Lung (tissue), 11 donors: ENCODE measurements at regions not wholly inside any gene's neighbourhood (a gene's known extent, or its start where the extent isn't known, plus 50 kb on each side); places are given as distances from the start of the nearest gene placed in this dataset.

ENCODE experiments used
- ATAC-seq: fragments of 200-7000 bp; cut with Tn5 transposase; one replicate; pipeline ENCODE4 v1.9.1; 2020; ENCODE audit warnings: moderate number of reproducible peaks; ENCODE audit not compliant: insufficient read depth, low FRiP score
- DNase-seq, 3 donors: peaks; one replicate each; pipeline ENCODE4 v3.0.0-alpha.2; 2013 to 2017
- H3K27ac ChIP-seq, 2 donors: one replicate each; pipeline ENCODE4 v1.5.1; 2013; ENCODE audit warnings: mild to moderate bottlenecking in 2 of 2, moderate library complexity in 2 of 2, control low read depth in 1 of 2, inconsistent platforms in 1 of 2, low read depth in 1 of 2, low read length in 1 of 2
- H3K27me3 ChIP-seq, 3 donors: one replicate each; pipeline ENCODE4 v1.5.1; 2013; ENCODE audit warnings: low read length in 2 of 3; ENCODE audit not compliant: control insufficient read depth in 3 of 3, insufficient read depth in 3 of 3
- H3K36me3 ChIP-seq, 4 donors: one replicate each; pipeline ENCODE4 v1.5.1; 2013; ENCODE audit warnings: low read length in 4 of 4, mild to moderate bottlenecking in 1 of 4, moderate library complexity in 1 of 4; ENCODE audit not compliant: control insufficient read depth in 4 of 4, insufficient read depth in 4 of 4
- H3K4me1 ChIP-seq, 5 donors: one replicate each; pipeline ENCODE4 v1.5.1; 2013; ENCODE audit warnings: low read length in 5 of 5, mild to moderate bottlenecking in 2 of 5, moderate library complexity in 1 of 5; ENCODE audit not compliant: control insufficient read depth in 5 of 5, insufficient read depth in 5 of 5
- H3K4me3 ChIP-seq: one replicate; pipeline ENCODE4 v1.5.1; 2013; ENCODE audit warnings: mild to moderate bottlenecking, control low read depth, moderate library complexity
- H3K9ac ChIP-seq, 2 donors: one replicate each; pipeline ENCODE4 v1.5.1; 2013; ENCODE audit warnings: low read length in 2 of 2, control low read depth in 1 of 2; ENCODE audit not compliant: insufficient read depth in 1 of 2
- H3K9me3 ChIP-seq, 4 donors: one replicate each; pipeline ENCODE4 v1.5.1; 2013; ENCODE audit warnings: low read length in 3 of 4, mild to moderate bottlenecking in 1 of 4, moderate library complexity in 1 of 4; ENCODE audit not compliant: control insufficient read depth in 4 of 4, insufficient read depth in 3 of 4
- CTCF ChIP-seq: IDR thresholded peaks from 2 replicates; pipeline ENCODE4 v1.5.1; 2012; ENCODE audit warnings: mild to moderate bottlenecking; ENCODE audit errors: control extremely low read depth, extremely low read depth
- WGBS, 2 donors: extraction: QIAGEN DNeasy Blood & Tissue Kit; methylation state at CpG; one replicate each; pipeline ENCODE4 v1.1.7; 2013; 5-methylcytosine and 5-hydroxymethylcytosine counted together
- donor health status: control.
- donor health status: control.
- donor health status: Bipolar disorder and iron deficiency.
- donor health status: healthy.
- donor health status: DM: yes; HTN: yes; CAD: no.

- Histone ChIP-seq H3K27me3 (no peaks in the 10 kb centered on the region), H3K27ac (no peak overlapping the region), H3K4me3 (no peak overlapping the region), H3K9ac (no peak overlapping the region), H3K9me3 (peaks cover 0 to 5% (median 0%) of the 10 kb centered on the region in 4 donors), H3K36me3 (no peaks in the 10 kb centered on the region), H3K4me1 (no peaks in the 10 kb centered on the region)
- WGBS, 2 donors, result 81 to 83% methylated on average over 11 of the region's 11 CpGs
- ATAC-seq, result no peak
- no peak for DNase-seq
- no peak for TF ChIP-seq CTCF
Observed at GRCh38 chr18:78587096-78587495, 392.5 kb upstream of the SALL3 start.

GRCh38 chr18:78587626-78588600 is 391.7 kb upstream of the SALL3 start:
- ATAC-seq, result no peak

GRCh38 chr18:78589916-78590437 is 389.6 kb upstream of the SALL3 start:
- ATAC-seq (no peak), DNase-seq (no peak)
- H3K4me1 ChIP-seq, result no peaks in the 10 kb centered on the region
- H3K9me3 ChIP-seq, result peaks cover 0 to 10% (median 4%) of the 10 kb centered on the region in 4 donors
- no peak overlapping the region for H3K4me3 ChIP-seq
- no peaks in the 10 kb centered on the region for H3K36me3 ChIP-seq
- no peak overlapping the region for H3K9ac ChIP-seq
- no peaks in the 10 kb centered on the region for H3K27me3 ChIP-seq
- no peak overlapping the region for H3K27ac ChIP-seq
- WGBS, 2 donors, result 85 to 86% methylated on average over 9 of the region's 9 CpGs
- TF ChIP-seq CTCF, result no peak

More at GRCh38 chr18:78587626-78588600, 391.7 kb upstream of the SALL3 start:
- no peak overlapping the region for H3K4me3 ChIP-seq
- H3K9me3 ChIP-seq, result peaks cover 0 to 5% (median 0%) of the 10 kb centered on the region in 4 donors
- no peak for DNase-seq
- no peaks in the 10 kb centered on the region for H3K27me3 ChIP-seq
- no peaks in the 10 kb centered on the region for H3K36me3 ChIP-seq
- no peak overlapping the region for H3K27ac ChIP-seq
- 87% methylated on average over 24 of the region's 24 CpGs for WGBS, 2 donors
- TF ChIP-seq CTCF, result no peak
- H3K9ac ChIP-seq, result no peak overlapping the region
- H3K4me1 ChIP-seq, result no peaks in the 10 kb centered on the region
